A673 (cell line): ENCODE measurements at regions not wholly inside any gene's neighbourhood (a gene's known extent, or its start where the extent isn't known, plus 50 kb on each side); places are given as distances from the start of the nearest gene placed in this dataset.

ENCODE experiments used
- BruUV-seq: library from RNA; stranded (reverse); fragments of 400-500 nt; replicated peaks from 2 replicates; lab custom pipeline; 2021; lab: Mats Ljungman, UMichigan
- CTCF ChIA-PET: fragments of 300-600 bp; sonication (Branson Sonifier 250); formaldehyde crosslinking; loops from one replicate; lab custom pipeline; 2022; ENCODE audit warnings: antibody characterized with exemption; lab: Charles Lee
- POLR2A ChIA-PET: fragments of 300-600 bp; sonication (Branson Sonifier 250); formaldehyde crosslinking; loops from one replicate; lab custom pipeline; 2022; ENCODE audit warnings: antibody characterized with exemption; ENCODE audit not compliant: low non-redundant PET; lab: Charles Lee
- DNase-seq: peaks from one replicate; pipeline ENCODE4 v3.0.0-alpha.2; 2015; ENCODE audit warnings: low spot score
- H3K27ac ChIP-seq: fragments of 200-600 bp; sonication (generic); 2 replicates; pipeline ENCODE4 v1.5.1; 2016; ENCODE audit warnings: mixed run types, low read depth, mild to moderate bottlenecking, mixed read lengths, antibody characterized with exemption, low read length; ENCODE audit not compliant: poor library complexity, severe bottlenecking
- H3K27me3 ChIP-seq: fragments of 200-600 bp; sonication (generic); replicated peaks from 2 replicates; pipeline ENCODE4 v1.6.1; 2017; ENCODE audit warnings: mixed run types, low read depth, mild to moderate bottlenecking, mixed read lengths, antibody characterized with exemption, low read length; ENCODE audit not compliant: insufficient read depth, poor library complexity
- H3K36me3 ChIP-seq: fragments of 200-600 bp; sonication (generic); 2 replicates; pipeline ENCODE4 v1.6.1; 2016; ENCODE audit warnings: mixed run types, mild to moderate bottlenecking, mixed read lengths, antibody characterized with exemption, low read length; ENCODE audit not compliant: insufficient read depth, poor library complexity, severe bottlenecking
- H3K4me1 ChIP-seq: fragments of 200-600 bp; sonication (generic); 2 replicates; pipeline ENCODE4 v1.6.1; 2017; ENCODE audit warnings: mixed run types, mild to moderate bottlenecking, mixed read lengths, antibody characterized with exemption, low read length; ENCODE audit not compliant: insufficient read depth, poor library complexity, severe bottlenecking
- H3K4me3 ChIP-seq: fragments of 200-600 bp; sonication (generic); 2 replicates; pipeline ENCODE4 v1.5.1; 2016; ENCODE audit warnings: low read depth, mixed run types, mild to moderate bottlenecking, mixed read lengths, low read length; ENCODE audit not compliant: poor library complexity, severe bottlenecking
- H3K9me3 ChIP-seq: fragments of 200-600 bp; sonication (generic); 2 replicates; pipeline ENCODE4 v1.6.1; 2016; ENCODE audit warnings: mixed run types, low read depth, mild to moderate bottlenecking, mixed read lengths, antibody characterized with exemption, low read length; ENCODE audit not compliant: poor library complexity, severe bottlenecking
- EZH2 ChIP-seq: fragments of 200-600 bp; sonication (generic); IDR thresholded peaks from 2 replicates; pipeline ENCODE4 v1.6.1; 2017; ENCODE audit warnings: borderline replicate concordance, low read depth, mild to moderate bottlenecking, mixed read lengths, antibody characterized with exemption, low read length; ENCODE audit not compliant: poor library complexity, severe bottlenecking
- intact Hi-C: fragments of 100-400 bp; cut with micrococcal nuclease; formaldehyde crosslinking; loops from one replicate; pipeline ENCODE4 v1.10.0; 2022; ENCODE audit not compliant: unreplicated experiment
- TF ChIP-seq, protein P1 (sequence below): fragments of 300-800, 200-600 bp; sonication (generic); conservative IDR thresholded peaks from 2 replicates; pipeline ENCODE4 v1.5.1; 2017; ENCODE audit warnings: low read depth, mild to moderate bottlenecking, antibody characterized with exemption, low read length, moderate library complexity, mixed read lengths

DNA sequence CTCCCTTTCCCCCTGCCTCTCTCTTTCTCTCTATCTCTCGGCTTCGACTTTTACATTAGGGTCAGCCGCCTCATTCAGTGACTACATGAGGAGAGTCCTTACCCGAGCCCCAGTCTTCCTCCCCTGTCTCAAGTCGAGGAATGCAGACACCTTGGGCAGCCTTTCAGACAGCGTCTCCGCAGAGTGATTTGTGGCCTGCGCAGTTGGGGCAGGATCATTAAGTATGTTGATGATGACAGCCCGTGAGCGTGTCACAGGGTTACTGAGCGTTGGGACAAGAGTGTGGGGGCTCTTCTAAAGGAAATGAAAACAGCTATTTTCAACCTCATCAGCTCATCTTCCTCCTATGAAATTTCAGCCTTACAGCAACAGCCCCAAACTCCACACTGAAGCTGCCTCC is 312.1 kb upstream of the GATB start:
- H3K27ac ChIP-seq, result no peak overlapping the region
- POLR2A ChIA-PET, result no interaction called here
- no TSS peak for BruUV-seq

DNA sequence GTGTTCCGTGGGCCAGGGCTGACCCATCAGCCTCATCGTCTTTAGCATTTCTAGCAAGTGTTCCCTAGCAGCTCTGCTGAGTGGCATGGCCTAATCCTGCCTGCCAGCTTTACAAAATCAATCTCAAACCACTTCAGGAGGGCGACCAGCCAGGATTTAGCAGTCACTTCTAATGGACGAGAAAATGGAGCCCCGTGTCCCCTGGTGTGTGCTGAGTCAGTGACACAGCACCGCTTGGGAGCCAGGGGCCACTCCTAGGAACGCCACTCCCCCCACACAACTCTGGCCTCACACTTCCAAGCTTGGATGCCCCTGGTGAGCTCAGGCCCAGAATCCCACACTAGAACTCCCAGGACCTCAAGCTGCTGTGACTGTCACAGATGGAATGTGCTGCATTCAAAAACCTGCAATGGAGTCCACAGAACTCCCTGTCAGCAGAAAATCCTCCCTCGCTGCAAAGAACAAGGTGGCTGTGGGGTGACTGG is 311.2 kb upstream of the GATB start:
- POLR2A ChIA-PET, result no interaction called here
- DNase-seq, result no peak
- TF ChIP-seq, protein P1, sequence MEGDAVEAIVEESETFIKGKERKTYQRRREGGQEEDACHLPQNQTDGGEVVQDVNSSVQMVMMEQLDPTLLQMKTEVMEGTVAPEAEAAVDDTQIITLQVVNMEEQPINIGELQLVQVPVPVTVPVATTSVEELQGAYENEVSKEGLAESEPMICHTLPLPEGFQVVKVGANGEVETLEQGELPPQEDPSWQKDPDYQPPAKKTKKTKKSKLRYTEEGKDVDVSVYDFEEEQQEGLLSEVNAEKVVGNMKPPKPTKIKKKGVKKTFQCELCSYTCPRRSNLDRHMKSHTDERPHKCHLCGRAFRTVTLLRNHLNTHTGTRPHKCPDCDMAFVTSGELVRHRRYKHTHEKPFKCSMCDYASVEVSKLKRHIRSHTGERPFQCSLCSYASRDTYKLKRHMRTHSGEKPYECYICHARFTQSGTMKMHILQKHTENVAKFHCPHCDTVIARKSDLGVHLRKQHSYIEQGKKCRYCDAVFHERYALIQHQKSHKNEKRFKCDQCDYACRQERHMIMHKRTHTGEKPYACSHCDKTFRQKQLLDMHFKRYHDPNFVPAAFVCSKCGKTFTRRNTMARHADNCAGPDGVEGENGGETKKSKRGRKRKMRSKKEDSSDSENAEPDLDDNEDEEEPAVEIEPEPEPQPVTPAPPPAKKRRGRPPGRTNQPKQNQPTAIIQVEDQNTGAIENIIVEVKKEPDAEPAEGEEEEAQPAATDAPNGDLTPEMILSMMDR, result no peak
- TF ChIP-seq EZH2, result no peak

More for the DNA sequence above, 312.1 kb upstream of the GATB start:
- intact Hi-C loops, result no loop called here
- no peaks in the 10 kb centered on the region for H3K27me3 ChIP-seq
- TF ChIP-seq, protein P1, result no peak
- TF ChIP-seq EZH2, result no peak
- H3K9me3 ChIP-seq, result no peaks in the 10 kb centered on the region
- no peaks in the 10 kb centered on the region for H3K4me1 ChIP-seq
- no peak overlapping the region for H3K4me3 ChIP-seq
- H3K36me3 ChIP-seq, result no peaks in the 10 kb centered on the region
- CTCF ChIA-PET, result no interaction called here
- DNase-seq, result no peak

DNA sequence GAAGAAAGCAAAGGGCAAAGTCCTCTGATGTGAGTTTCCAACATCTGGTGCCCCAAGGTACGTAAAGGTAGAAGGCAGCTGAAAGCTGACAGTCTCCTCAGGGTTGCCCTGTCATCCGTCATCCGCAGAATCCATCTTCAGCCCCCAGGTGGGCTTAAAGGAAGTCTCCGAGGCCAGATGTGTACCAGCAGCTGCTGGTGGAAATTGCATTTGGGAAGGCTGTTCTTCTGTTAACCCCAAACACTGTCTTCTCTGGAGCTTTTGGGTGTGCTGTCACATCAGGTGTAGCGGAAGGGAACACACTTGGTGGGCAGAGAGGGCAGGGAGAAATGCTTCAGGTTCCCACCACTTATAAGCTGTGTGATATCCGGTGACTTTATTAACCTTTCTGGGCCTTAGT is 310.0 kb upstream of the GATB start:
- CTCF ChIA-PET, result no interaction called here

More for the DNA sequence above, 311.2 kb upstream of the GATB start:
- CTCF ChIA-PET, result no interaction called here
- H3K27ac ChIP-seq, result no peak overlapping the region
- no peaks in the 10 kb centered on the region for H3K36me3 ChIP-seq
- no TSS peak for BruUV-seq
- no peak overlapping the region for H3K4me3 ChIP-seq
- H3K27me3 ChIP-seq, result no peaks in the 10 kb centered on the region
- no peaks in the 10 kb centered on the region for H3K9me3 ChIP-seq
- H3K4me1 ChIP-seq, result no peaks in the 10 kb centered on the region
- intact Hi-C loops, result no loop called here

More for the DNA sequence above, 310.0 kb upstream of the GATB start:
- H3K27me3 ChIP-seq, result no peaks in the 10 kb centered on the region
- no peaks in the 10 kb centered on the region for H3K9me3 ChIP-seq
- no peaks in the 10 kb centered on the region for H3K36me3 ChIP-seq
- intact Hi-C loops, result no loop called here
- no peak overlapping the region for H3K27ac ChIP-seq
- TF ChIP-seq, protein P1, result no peak
- TF ChIP-seq EZH2, result no peak
- POLR2A ChIA-PET, result no interaction called here
- no peaks in the 10 kb centered on the region for H3K4me1 ChIP-seq
- no TSS peak for BruUV-seq
- no peak overlapping the region for H3K4me3 ChIP-seq
- DNase-seq, result no peak
